ENCODE measurements at regions not wholly inside any gene's neighbourhood (a gene's known extent, or its start where the extent isn't known, plus 50 kb on each side); places are given as distances from the start of the nearest gene placed in this dataset.

GRCh38 chr6:54467384-54467783, 159.1 kb downstream of the TINAG start:
- TF ChIP-seq ZNF274 (IDR thresholded peaks at IDR 0.05; ENCODE audit: low read depth, low read length), result no peak
- no peak for TF ChIP-seq SUZ12 (IDR thresholded peaks at IDR 0.05; ENCODE audit: extremely low read depth, insufficient read depth, insufficient read length)
- no peak for TF ChIP-seq YY1 (IDR thresholded peaks at IDR 0.05; ENCODE audit: insufficient read depth, insufficient read length)

All from NT2/D1 (cell line).